A673 (cell line): ENCODE measurements at regions not wholly inside any gene's neighbourhood (a gene's known extent, or its start where the extent isn't known, plus 50 kb on each side); places are given as distances from the start of the nearest gene placed in this dataset.

ENCODE experiments used
- CTCF ChIP-seq: fragments of 300-800, 200-600 bp; sonication (generic); conservative IDR thresholded peaks from 2 replicates; pipeline ENCODE4 v1.5.1; 2017; ENCODE audit warnings: low read depth, mild to moderate bottlenecking, antibody characterized with exemption, low read length, moderate library complexity, mixed read lengths
- EZH2 ChIP-seq: fragments of 200-600 bp; sonication (generic); IDR thresholded peaks from 2 replicates; pipeline ENCODE4 v1.6.1; 2017; ENCODE audit warnings: borderline replicate concordance, low read depth, mild to moderate bottlenecking, mixed read lengths, antibody characterized with exemption, low read length; ENCODE audit not compliant: poor library complexity, severe bottlenecking

- TF ChIP-seq CTCF (no peak), EZH2 (no peak)
These were observed 1203.8 kb upstream of the PIK3C3 start for GRCh38 chr18:40751186-40751585.
